GM19043 (cell line): ENCODE measurements at regions not wholly inside any gene's neighbourhood (a gene's known extent, or its start where the extent isn't known, plus 50 kb on each side); places are given as distances from the start of the nearest gene placed in this dataset.
"Not testable (repeated sequence)": the region's sequence is repeated elsewhere in the genome, so short reads cannot be mapped to it uniquely, and the experiment has no call there.

Experiments
- ATAC-seq: cut with Tn5 transposase; IDR thresholded peaks from one replicate; pipeline ENCODE4 v1.9.1; 2021; ENCODE audit warnings: low read depth; ENCODE audit not compliant: unreplicated experiment

DNA sequence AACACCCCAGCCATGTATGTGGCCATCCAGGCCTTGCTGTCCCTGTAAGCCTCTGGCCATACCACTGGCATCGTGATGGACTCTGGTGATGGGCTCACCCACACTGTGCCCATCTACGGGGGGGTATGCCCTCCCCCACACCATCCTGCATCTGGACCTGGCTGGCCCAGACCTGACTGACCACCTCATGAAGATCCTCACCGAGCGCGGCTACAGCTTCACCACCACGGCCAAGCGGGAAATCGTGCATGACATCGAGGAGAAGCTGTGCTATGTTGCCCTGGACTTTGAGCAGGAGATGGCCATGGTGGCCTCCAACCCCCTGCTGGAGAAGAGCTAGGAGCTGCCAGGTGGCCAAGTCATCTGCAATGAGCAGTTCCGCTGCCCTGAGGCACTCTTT, 80.4 kb upstream of the ZCCHC2 start:
- ATAC-seq, result no peak

DNA sequence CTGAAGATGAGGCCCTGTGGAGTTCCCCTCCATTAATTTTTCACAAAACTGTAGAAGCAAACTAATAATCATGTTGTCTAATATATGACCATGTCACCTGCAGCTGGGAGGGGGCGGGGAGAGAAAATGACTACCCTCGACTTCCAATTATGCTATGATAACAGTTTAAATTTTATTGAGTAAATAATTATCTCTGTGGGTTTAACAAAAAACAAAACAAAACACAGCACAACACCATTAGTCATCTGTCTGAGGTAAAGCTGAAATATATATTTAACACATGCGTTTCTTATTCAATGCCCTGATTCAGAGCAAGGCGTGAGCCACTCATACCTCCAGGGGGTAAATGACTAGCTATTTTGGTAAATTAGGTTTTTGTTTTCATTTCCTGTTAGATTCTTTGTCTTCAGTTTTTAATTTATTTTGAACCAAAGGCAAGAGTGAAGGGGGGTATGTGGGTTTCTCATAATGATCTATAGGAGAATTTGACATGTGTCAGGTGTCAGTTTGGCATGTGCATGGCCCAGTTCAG, 77.4 kb upstream of the ZCCHC2 start:
- ATAC-seq, result peak; percentile 56

DNA sequence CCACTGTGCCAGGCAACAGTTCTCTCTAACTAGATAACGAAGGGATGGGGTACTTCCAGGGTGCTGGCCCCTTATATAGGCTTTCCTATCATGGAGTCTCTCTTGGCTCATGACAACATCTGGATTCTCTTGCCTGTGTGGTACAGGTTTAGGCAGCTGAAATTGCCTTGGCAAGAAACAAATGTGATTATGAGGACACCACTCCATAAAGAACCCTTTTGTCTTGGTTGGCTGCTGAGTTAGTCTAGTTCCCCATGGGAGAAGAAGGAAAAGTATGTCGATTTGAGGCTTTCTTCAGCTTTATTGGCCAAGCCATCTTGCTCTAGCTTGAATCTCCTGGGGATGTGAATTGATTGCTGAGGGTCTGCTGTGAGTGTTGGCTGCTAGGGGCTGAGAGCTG, 76.3 kb upstream of the ZCCHC2 start:
- ATAC-seq, result no peak

DNA sequence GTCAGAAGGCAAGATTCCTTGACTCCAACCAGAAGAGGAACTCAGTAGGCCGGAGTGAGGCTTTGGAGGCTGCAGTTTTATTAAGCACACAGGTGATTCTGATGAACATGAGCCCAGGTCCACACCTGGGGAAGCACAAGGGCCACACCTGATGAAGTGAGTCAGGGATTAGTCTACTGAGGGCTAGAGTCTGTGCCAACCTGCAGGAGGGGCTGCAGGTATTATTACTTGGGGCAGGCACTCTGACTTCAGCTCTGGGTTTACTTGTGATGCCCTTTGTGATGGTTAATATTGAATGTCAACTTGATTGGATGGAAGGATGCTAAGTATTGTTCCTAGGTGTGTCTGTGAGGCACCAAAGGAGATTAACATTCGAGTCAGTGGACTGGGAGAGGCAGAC, 75.2 kb upstream of the ZCCHC2 start:
- no peak for ATAC-seq

DNA sequence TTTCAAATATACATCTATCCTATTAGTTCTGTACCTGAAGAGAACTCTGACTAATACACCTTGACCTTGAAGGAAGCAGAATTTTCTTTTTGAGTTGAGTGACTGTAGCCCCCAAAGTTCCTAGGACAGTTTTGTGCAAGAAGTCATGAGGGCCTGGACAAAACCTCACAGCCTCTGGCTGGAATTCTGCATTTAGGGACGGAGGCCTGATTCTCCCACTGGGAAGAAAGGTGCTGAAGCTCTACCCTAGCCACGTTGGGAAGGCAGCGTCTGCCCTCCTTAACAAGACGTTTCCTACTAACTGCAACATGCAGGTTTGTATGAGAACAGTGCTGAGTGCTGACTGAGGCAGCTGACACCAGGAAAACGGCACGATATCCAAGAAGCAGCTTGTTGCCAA, 74.4 kb upstream of the ZCCHC2 start:
- ATAC-seq, result no peak

DNA sequence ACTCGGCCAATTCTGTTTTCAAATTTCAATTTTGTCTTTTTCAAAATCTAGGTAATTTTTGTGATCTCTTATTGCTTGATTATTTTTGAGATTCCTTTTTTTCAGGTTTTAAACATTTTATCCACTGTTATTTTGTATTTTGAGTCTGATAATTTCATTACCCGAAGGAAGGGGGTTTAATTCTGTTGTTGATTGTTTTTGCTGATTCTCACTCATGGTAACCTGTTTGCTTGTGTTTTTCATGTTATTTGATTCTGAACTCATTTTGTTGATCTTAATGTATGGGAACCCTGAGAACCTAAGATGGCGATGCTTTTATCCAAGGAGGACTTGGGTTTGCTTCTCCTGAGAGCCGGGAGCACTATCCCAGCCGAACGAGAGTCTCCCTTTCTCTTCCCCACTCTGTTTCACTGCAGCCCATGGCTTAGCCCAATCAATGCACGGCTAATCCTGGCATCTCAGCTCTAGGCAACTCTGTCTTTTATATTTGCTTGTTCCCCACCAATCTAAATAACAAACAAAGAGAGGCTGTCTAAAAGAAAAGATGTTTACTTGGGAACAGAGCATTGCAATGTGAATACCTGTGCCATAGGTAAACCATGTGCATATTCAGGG, 73.2 kb upstream of the ZCCHC2 start:
- ATAC-seq, result no peak

DNA sequence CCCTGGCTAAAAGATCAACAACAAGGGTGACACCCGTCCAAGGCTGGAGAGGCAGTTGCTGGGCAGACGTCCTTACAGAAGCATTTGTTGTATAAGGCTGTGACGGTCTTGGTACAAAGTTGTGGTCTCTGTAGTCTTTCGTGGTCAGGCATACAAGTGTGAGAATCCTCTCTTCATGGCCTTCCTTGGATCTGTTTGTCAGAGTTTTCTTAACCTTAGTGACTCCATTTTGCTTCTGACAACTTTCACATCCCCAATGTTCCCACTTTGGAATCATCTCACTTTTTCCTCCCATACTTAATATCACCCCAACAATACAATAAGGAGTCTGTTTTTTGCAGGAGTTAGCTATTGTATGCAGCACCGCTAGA, 72.7 kb upstream of the ZCCHC2 start:
- no peak for ATAC-seq

DNA sequence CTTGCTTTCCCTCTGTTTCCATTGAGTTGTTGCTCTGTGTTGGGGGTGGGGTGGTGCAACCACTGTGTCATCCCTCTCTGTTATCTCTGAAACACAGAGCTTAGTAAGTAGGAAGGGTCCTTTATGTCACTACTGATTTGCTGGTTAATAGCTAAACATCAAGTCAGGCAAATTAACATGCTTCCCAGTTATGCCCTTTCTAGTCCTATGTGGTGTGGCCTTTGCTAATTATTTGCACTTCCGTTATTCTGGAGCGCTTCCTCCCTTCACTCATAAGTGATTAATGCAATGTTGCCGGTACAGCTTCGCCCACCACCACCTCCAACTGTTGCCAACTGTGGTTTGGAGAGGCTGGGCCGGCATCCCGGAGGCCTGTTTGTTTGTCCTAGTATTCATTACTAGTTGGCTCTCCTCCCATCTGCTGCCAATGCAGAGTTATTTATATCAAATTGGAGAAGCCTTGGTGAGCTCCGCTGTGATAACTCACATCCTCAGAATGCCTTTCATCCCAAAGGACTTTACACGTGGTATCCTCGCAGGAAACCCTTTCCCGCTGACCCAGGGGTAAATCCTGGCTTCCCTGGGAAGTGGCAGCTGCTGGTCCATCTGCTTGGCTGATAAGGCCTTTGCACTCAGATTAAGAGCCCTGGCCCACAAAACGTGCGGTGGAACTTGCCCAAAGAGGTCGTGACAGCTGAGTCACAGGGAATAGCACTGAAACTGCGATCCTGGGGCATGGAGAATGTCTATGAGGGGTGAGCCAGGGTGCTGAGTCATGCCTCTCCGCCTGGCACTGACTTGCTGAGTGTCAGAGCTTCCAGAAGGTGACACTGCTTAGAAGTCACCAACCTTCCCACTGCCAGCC, 72.0 kb upstream of the ZCCHC2 start:
- no peak for ATAC-seq

DNA sequence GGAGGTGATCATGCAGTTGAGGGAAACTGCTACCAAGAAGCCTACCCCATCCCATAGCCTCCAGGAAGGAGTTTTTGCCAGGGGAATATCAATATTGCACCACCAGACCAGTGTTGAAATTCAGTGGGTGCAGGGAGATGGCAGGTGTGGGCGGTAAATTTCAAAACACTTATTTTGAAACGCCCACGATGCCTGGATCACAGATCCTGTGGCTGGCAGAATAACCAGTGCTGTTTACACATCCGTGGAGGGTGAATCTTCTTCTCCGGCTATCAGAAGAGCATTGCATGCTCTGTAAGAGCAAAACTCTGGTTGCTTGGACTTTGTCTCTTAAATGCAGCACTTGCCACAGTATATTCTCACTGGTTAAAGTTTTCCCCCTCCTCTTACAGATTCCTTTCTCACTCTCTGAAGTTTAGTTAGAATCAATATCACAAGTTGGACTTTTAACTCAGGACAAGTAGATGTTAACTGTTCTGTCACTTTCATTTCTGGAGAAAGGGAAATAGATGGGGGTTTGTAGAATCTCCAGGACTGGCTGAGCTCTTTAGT, 70.5 kb upstream of the ZCCHC2 start:
- no peak for ATAC-seq

DNA sequence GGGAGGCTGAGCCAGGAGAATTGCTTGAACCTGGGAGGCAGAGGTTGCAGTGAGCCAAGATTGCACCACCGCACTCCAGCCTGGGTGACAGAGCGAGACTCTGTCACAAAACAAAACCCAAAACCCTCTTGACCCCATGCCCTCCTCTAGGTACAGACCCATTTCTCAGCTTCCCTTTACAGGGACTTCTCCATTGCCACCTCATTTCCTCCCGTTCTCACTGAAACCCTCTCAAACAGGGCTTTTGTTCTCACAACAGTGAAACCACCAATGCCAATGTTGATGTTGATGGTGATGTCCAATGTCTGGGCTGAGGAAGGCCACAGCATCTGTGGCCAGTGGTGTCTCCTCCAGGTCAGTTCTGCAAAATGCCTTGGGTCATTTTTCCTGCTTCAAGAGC, 69.0 kb upstream of the ZCCHC2 start:
- no peak for ATAC-seq

DNA sequence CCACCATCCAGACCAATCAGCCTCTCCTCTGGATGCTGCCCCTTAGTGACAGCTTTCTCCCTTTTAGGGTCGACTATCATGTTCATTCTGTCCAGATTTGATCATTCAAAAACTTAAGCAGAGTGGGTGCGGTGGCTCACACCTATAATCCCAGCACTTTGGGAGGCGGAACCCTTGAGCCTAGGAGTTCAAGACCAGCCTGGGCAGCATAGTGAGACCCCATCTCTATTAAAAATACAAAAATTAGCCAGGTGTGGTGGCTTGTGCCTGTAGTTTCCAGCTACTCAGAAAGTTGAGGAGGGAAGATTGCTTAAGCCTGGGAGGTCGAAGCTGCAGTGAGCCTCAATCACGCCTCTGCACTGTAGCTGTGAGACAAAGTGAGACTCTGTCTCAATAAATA, 68.3 kb upstream of the ZCCHC2 start:
- no peak for ATAC-seq

DNA sequence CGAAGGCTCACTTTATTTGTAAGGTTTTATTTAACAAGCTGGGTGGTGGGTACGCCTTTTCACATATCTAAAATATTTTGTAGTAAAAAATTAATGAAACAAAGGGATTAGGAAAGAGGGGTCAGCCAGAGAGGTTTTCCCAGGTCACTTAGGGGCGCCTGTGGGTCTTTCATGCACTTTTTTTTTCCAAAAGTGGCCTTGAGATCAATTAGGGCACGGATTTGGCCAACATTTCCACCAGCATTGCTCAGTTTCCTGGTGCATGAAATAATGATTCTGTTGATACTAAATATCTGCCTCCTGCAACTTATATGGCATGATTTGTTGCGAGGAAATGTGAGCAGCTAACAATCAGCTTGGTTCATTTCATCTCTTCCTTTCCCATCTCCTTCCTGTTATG, 67.6 kb upstream of the ZCCHC2 start:
- no peak for ATAC-seq

DNA sequence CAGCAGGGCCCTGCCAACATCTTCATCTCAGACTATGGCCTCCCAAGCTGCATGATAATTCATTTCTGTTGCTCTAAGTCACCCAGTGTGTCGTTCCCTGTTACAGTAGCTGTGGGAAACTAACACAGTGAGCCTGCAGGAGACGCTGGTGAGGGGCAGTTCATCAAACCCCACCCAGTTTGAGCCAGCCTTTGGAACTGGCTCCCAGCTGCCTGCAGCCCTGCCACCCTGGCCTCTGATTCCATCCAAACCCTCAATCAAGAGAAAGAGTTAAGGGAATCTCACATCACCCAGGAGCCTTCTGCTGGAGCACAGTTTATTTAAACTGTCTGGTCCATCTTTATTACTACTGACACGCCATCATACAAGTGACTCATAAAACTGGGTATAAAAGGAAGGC, 64.9 kb upstream of the ZCCHC2 start:
- no peak for ATAC-seq

DNA sequence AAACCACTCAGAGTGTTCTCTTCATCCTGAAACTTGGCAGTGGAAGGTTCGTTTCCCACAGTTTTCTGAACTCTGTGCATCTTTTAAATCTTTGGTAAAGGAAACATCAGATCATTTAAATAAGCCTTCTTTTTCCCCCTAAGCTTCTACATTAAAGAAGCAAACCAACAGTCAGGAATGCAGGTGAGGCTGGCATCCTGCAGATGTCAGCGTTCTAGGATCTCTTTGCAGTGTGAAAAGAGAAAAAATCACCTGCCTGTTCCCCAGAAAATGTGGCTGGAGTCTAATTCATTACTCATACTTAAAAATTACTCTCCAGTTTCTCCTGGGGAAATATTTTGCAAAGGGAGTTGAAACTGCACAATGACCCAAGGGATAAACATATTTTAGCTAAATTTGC, 64.5 kb upstream of the ZCCHC2 start:
- no peak for ATAC-seq

DNA sequence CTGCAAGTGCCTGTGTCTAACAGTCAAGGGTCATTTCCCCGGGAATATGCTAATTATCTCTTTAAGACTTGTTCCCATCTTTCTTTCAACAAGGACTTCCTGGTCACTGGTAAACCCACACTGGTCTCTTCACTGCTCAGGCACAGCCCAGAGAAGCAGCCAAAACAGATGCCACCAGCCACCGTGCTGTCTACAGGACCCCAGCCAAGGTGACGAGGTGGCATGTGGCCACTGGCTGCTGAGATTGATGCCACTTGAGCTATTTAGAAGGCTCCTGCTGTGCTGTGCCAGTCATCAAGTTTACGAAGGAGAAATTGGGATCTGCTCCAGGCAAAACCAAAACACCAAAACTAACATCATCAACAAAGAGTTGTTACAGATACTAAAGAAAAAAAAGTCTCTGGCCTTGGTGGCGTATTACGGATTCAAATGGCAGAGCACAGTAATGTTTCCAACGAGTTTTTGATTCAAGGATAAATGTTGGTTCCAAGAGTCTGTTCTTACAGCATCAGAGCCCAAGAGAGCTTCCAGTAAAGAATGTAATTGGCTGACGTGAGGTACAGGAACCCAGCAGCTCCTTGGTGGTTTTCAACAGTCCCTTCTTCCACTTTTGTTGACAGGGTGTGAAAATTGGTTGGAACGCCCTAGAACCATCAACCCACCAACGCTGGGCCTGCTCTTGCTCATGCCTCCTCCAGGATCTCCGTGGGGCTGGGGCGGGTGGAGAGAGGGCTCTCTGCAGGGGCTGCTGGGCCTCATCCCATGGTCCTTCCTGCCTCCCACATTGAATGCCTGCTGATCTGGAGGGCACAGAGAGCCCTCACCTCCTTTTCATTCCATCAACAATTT, 63.7 kb upstream of the ZCCHC2 start:
- no peak for ATAC-seq

DNA sequence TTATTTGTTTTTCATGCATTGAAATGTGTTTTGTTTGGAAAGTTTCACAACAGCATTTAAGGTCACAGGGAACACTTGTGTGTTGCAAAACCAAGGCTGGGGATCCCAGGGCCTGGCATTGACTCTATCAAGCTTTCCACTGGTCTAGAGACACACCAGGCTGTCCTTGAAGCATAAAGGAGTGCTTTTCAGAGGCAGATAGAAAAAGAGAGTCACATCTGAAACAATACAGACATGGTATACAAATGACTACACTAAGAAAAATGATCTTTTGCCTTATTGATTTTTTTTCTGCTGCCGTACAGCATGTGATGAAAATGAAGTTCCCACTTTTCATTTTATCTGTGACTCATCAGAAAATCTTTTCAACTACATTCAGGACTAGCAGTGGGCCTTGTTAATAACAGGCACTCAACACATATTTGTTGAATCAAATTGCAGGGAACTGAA, 61.9 kb upstream of the ZCCHC2 start:
- no peak for ATAC-seq

DNA sequence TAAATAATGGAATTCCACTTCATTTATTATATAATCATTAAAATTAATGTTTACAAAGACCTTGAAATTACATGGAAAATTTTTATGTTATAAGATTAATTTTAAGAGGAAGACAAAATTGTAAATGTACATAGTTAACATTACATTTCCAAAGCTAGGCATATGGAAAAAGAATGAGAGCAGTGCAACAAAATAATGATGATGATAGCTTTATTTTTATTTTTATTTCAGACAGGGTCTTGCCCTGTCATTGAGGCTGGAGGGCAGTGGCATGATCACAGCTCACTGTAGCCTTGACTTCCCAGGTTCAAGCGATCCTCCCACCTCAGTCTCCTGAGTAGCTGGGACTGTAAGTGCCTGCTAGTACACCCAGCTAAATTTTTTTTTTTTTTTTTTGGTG, 61.2 kb upstream of the ZCCHC2 start:
- ATAC-seq, result no peak

DNA sequence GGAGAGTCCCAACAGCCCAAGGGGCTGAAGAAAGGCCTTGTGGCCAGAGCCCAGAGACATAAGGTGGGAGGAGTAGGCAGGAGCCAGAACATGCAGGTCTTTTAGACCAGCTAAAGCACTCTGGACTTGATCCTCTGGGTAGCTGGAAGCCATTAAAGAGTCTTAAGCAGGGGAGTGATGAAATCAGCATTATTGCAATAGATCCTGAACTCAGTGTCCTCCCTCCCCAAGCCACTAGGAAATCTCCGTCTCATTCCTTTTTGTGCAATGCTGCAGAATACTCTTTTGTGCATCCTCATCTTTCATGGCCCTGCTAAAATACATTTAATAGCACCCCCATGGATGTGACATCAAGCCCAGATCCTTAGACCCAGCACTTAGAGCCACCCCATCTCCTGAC, 58.6 kb upstream of the ZCCHC2 start:
- no peak for ATAC-seq

DNA sequence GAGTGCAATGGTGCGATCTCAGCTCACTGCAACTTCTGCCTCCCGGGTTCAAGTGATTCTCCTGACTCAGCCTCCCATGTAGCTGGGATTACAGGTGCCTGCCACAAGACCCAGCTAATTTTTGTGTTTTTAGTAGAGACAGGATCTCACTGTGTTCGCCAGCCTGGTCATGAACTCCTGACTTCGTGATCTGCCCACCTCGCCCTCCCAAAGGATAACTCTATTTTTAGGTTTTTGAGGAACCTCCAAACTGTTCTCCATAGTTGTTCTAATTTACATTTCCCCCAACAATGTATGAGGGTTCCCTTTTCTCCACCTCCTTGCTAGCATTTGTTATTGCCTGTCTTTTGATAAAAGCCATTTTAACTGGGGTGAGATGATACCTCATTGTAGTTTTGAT, 53.7 kb upstream of the ZCCHC2 start:
- ATAC-seq, result not testable (repeated sequence)
